ENCODE measurements at regions not wholly inside any gene's neighbourhood (a gene's known extent, or its start where the extent isn't known, plus 50 kb on each side); places are given as distances from the start of the nearest gene placed in this dataset.

DNA sequence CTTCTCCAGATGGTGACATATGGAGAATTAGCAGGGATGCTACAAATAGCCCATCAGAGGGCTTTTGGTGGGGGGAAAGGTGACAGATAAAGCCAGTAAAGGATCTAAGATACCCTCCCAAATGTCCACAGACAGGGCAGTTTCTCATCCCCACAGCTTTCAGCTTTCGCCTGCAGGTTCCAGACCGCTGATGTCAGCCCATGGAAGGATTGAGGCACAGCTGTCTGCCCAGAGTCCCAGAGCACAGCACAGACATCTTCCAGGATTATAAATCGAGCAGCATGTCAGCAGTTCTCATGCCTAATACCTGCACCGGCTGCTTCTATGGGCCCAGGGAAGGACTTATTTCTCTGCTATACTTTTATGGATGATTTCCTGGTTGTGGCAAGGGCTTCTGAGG, 96.7 kb upstream of the MXRA5 start:
- ATAC-seq (ENCODE audit: low read depth) (no peak), DNase-seq (no peak)
- Histone ChIP-seq H2AFZ (ENCODE audit: insufficient read depth, low read depth, low read length, poor library complexity, severe bottlenecking) (no peak overlapping the region), H3K27ac (ENCODE audit: low read length in 2 of 2) (no peak overlapping the region), H3K27me3 (replicated peaks in 1 of 4; ENCODE audit: control extremely low read depth in 1 of 4, control insufficient read depth in 3 of 4, insufficient read depth in 4 of 4, low read length in 3 of 4) (no peaks in the 10 kb centered on the region), H3K4me2 (replicated peaks; ENCODE audit: low read depth, low read length, poor library complexity, severe bottlenecking) (no peak overlapping the region), H3K9ac (ENCODE audit: low read length) (no peak overlapping the region), H3K79me2 (ENCODE audit: control insufficient read depth, insufficient read depth, low read length) (no peaks in the 10 kb centered on the region), H3K4me1 (ENCODE audit: control insufficient read depth in 2 of 2, insufficient read depth in 2 of 2, low read length in 2 of 2) (no peaks in the 10 kb centered on the region), H3K36me3 (replicated peaks in 1 of 2; ENCODE audit: control extremely low read depth in 1 of 2, control insufficient read depth in 1 of 2, extremely low read depth in 1 of 2, insufficient read depth in 2 of 2, low read length in 1 of 2) (no peaks in the 10 kb centered on the region), H3K4me3 (ENCODE audit: control extremely low read depth in 1 of 5, extremely low read depth in 1 of 5, insufficient read depth in 1 of 5, low read depth in 2 of 5, low read length in 4 of 5) (no peak overlapping the region), H4K20me1 (ENCODE audit: control insufficient read depth, insufficient read depth, low read length, poor library complexity, severe bottlenecking) (no peaks in the 10 kb centered on the region), H3K9me3 (ENCODE audit: control extremely low read depth in 1 of 3, control insufficient read depth in 2 of 3, insufficient read depth in 1 of 3, low read length in 2 of 3) (no peaks in the 10 kb centered on the region)
- ChIA-PET POLR2A (no interaction called here), CTCF (no interaction called here)
- Mint-ChIP-seq H3K4me1 (no peaks in the 10 kb centered on the region), H3K4me3 (no peak overlapping the region), H3K27ac (no peak overlapping the region), H3K9me3 (ENCODE audit: insufficient read depth) (no peaks in the 10 kb centered on the region), H3K27me3 (no peaks in the 10 kb centered on the region)
- intact Hi-C loops (cut with micrococcal nuclease) = no loop called here
- TF ChIP-seq CTCF (IDR thresholded peaks at IDR 0.05) = no peak
- TF ChIP-seq EZH2 (IDR thresholded peaks at IDR 0.05; ENCODE audit: borderline replicate concordance, insufficient read depth, low read depth, low read length, poor library complexity, severe bottlenecking) = no peak
- WGBS (ENCODE audit: insufficient coverage) = 68% methylated on average over 3 of the region's 4 CpGs

DNA sequence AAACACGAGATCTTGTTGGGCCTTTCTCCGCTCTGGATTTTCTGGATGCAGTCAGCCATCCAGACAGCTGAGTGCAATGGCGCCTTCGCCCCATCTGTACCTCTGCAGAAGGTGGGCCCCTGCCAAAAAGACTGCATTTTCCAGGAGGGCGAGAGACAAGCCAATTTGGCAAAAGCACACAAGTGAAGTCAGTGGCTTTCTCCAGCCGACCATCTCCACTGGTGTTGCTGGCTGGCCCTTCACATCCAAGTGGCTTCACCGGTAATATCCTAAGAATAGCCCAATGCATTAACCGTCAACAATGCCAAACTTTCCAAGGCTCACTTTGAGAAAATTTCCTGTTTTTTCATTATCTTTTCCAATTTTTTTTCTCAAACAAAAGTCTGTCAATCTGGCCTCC, 96.2 kb upstream of the MXRA5 start:
- H3K79me2 ChIP-seq (ENCODE audit: control insufficient read depth, insufficient read depth, low read length) = no peaks in the 10 kb centered on the region
- TF ChIP-seq EZH2 (IDR thresholded peaks at IDR 0.05; ENCODE audit: borderline replicate concordance, insufficient read depth, low read depth, low read length, poor library complexity, severe bottlenecking) (no peak), CTCF (IDR thresholded peaks at IDR 0.05) (no peak)
- no peaks in the 10 kb centered on the region for H3K36me3 ChIP-seq (replicated peaks in 1 of 2; ENCODE audit: control extremely low read depth in 1 of 2, control insufficient read depth in 1 of 2, extremely low read depth in 1 of 2, insufficient read depth in 2 of 2, low read length in 1 of 2)
- intact Hi-C loops (cut with micrococcal nuclease) = no loop called here
- no peak overlapping the region for H3K27ac Mint-ChIP-seq
- H4K20me1 ChIP-seq (ENCODE audit: control insufficient read depth, insufficient read depth, low read length, poor library complexity, severe bottlenecking) = no peaks in the 10 kb centered on the region
- H3K4me1 Mint-ChIP-seq = no peaks in the 10 kb centered on the region
- H2AFZ ChIP-seq (ENCODE audit: insufficient read depth, low read depth, low read length, poor library complexity, severe bottlenecking) = no peak overlapping the region
- DNase-seq (no peak), ATAC-seq (ENCODE audit: low read depth) (no peak)
- H3K4me3 ChIP-seq (ENCODE audit: control extremely low read depth in 1 of 5, extremely low read depth in 1 of 5, insufficient read depth in 1 of 5, low read depth in 2 of 5, low read length in 4 of 5) = no peak overlapping the region
- CTCF ChIA-PET = no interaction called here
- H3K9me3 Mint-ChIP-seq (ENCODE audit: insufficient read depth) = no peaks in the 10 kb centered on the region
- H3K4me1 ChIP-seq (ENCODE audit: control insufficient read depth in 2 of 2, insufficient read depth in 2 of 2, low read length in 2 of 2) = no peaks in the 10 kb centered on the region
- H3K27me3 ChIP-seq (replicated peaks in 1 of 4; ENCODE audit: control extremely low read depth in 1 of 4, control insufficient read depth in 3 of 4, insufficient read depth in 4 of 4, low read length in 3 of 4) = no peaks in the 10 kb centered on the region
- H3K4me3 Mint-ChIP-seq = no peak overlapping the region
- H3K27me3 Mint-ChIP-seq = no peaks in the 10 kb centered on the region
- WGBS (ENCODE audit: insufficient coverage) = 63% methylated on average over 4 of the region's 8 CpGs
- no peaks in the 10 kb centered on the region for H3K9me3 ChIP-seq (ENCODE audit: control extremely low read depth in 1 of 3, control insufficient read depth in 2 of 3, insufficient read depth in 1 of 3, low read length in 2 of 3)
- no peak overlapping the region for H3K27ac ChIP-seq (ENCODE audit: low read length in 2 of 2)
- POLR2A ChIA-PET = no interaction called here
- H3K9ac ChIP-seq (ENCODE audit: low read length) = no peak overlapping the region
- no peak overlapping the region for H3K4me2 ChIP-seq (replicated peaks; ENCODE audit: low read depth, low read length, poor library complexity, severe bottlenecking)
